ENCODE measurements at regions not wholly inside any gene's neighbourhood (a gene's known extent, or its start where the extent isn't known, plus 50 kb on each side); places are given as distances from the start of the nearest gene placed in this dataset.

- TF ChIP-seq CTCF (IDR thresholded peaks at IDR 0.05; ENCODE audit: poor library complexity, severe bottlenecking) (no peak), EZH2 (IDR thresholded peaks at IDR 0.05; ENCODE audit: borderline replicate concordance, insufficient read depth, low read length, poor library complexity, severe bottlenecking) (no peak), POLR2AphosphoS5 (IDR thresholded peaks at IDR 0.05) (no peak), MXI1 (conservative IDR thresholded peaks at IDR 0.05; ENCODE audit: poor library complexity, severe bottlenecking) (no peak), TAF1 (IDR thresholded peaks at IDR 0.05; ENCODE audit: low read depth) (no peak), EP300 (conservative IDR thresholded peaks at IDR 0.05; ENCODE audit: poor library complexity, severe bottlenecking) (no peak), RAD21 (conservative IDR thresholded peaks at IDR 0.05) (no peak), REST (IDR thresholded peaks at IDR 0.05; ENCODE audit: borderline replicate concordance) (no peak)
These were observed 130.9 kb upstream of the AFDN start for GRCh38 chr6:167695831-167696230.
